ENCODE measurements at regions not wholly inside any gene's neighbourhood (a gene's known extent, or its start where the extent isn't known, plus 50 kb on each side); places are given as distances from the start of the nearest gene placed in this dataset.

GRCh38 chr10:90286406-90286805 lies 571.4 kb downstream of the HTR7 start:
- TF ChIP-seq CEBPG (CRISPR knock-in tag; IDR thresholded peaks at IDR 0.05) (no peak), E2F1 (CRISPR knock-in tag; IDR thresholded peaks at IDR 0.05) (no peak), NR2F1 (CRISPR knock-in tag; IDR thresholded peaks at IDR 0.05) (no peak), ZNF788 (CRISPR knock-in tag; IDR thresholded peaks at IDR 0.05; ENCODE audit: borderline replicate concordance) (no peak), GTF2F1 (IDR thresholded peaks at IDR 0.05; ENCODE audit: low read length) (no peak), MXD1 (CRISPR knock-in tag; IDR thresholded peaks at IDR 0.05) (no peak), MAX (IDR thresholded peaks at IDR 0.05) (no peak), KDM5A (IDR thresholded peaks at IDR 0.05; ENCODE audit: borderline replicate concordance, low read length) (no peak), MED1 (CRISPR knock-in tag; IDR thresholded peaks at IDR 0.05) (no peak), ZNF230 (CRISPR knock-in tag; IDR thresholded peaks at IDR 0.05) (no peak), ZFP91 (CRISPR knock-in tag; IDR thresholded peaks at IDR 0.05; ENCODE audit: borderline replicate concordance) (no peak)

Measured in HepG2 (cell line).